ENCODE measurements at regions not wholly inside any gene's neighbourhood (a gene's known extent, or its start where the extent isn't known, plus 50 kb on each side); places are given as distances from the start of the nearest gene placed in this dataset.

GRCh38 chr7:11294218-11294617, 320.5 kb downstream of the PHF14 start:
- TF ChIP-seq, protein P1, sequence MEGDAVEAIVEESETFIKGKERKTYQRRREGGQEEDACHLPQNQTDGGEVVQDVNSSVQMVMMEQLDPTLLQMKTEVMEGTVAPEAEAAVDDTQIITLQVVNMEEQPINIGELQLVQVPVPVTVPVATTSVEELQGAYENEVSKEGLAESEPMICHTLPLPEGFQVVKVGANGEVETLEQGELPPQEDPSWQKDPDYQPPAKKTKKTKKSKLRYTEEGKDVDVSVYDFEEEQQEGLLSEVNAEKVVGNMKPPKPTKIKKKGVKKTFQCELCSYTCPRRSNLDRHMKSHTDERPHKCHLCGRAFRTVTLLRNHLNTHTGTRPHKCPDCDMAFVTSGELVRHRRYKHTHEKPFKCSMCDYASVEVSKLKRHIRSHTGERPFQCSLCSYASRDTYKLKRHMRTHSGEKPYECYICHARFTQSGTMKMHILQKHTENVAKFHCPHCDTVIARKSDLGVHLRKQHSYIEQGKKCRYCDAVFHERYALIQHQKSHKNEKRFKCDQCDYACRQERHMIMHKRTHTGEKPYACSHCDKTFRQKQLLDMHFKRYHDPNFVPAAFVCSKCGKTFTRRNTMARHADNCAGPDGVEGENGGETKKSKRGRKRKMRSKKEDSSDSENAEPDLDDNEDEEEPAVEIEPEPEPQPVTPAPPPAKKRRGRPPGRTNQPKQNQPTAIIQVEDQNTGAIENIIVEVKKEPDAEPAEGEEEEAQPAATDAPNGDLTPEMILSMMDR (IDR thresholded peaks at IDR 0.05; ENCODE audit: low read depth, low read length, missing input control): no peak
- TF ChIP-seq, protein P2, sequence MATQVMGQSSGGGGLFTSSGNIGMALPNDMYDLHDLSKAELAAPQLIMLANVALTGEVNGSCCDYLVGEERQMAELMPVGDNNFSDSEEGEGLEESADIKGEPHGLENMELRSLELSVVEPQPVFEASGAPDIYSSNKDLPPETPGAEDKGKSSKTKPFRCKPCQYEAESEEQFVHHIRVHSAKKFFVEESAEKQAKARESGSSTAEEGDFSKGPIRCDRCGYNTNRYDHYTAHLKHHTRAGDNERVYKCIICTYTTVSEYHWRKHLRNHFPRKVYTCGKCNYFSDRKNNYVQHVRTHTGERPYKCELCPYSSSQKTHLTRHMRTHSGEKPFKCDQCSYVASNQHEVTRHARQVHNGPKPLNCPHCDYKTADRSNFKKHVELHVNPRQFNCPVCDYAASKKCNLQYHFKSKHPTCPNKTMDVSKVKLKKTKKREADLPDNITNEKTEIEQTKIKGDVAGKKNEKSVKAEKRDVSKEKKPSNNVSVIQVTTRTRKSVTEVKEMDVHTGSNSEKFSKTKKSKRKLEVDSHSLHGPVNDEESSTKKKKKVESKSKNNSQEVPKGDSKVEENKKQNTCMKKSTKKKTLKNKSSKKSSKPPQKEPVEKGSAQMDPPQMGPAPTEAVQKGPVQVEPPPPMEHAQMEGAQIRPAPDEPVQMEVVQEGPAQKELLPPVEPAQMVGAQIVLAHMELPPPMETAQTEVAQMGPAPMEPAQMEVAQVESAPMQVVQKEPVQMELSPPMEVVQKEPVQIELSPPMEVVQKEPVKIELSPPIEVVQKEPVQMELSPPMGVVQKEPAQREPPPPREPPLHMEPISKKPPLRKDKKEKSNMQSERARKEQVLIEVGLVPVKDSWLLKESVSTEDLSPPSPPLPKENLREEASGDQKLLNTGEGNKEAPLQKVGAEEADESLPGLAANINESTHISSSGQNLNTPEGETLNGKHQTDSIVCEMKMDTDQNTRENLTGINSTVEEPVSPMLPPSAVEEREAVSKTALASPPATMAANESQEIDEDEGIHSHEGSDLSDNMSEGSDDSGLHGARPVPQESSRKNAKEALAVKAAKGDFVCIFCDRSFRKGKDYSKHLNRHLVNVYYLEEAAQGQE (IDR thresholded peaks at IDR 0.05): no peak
- no peak for TF ChIP-seq JUND (IDR thresholded peaks at IDR 0.05)
- TF ChIP-seq, protein P3, sequence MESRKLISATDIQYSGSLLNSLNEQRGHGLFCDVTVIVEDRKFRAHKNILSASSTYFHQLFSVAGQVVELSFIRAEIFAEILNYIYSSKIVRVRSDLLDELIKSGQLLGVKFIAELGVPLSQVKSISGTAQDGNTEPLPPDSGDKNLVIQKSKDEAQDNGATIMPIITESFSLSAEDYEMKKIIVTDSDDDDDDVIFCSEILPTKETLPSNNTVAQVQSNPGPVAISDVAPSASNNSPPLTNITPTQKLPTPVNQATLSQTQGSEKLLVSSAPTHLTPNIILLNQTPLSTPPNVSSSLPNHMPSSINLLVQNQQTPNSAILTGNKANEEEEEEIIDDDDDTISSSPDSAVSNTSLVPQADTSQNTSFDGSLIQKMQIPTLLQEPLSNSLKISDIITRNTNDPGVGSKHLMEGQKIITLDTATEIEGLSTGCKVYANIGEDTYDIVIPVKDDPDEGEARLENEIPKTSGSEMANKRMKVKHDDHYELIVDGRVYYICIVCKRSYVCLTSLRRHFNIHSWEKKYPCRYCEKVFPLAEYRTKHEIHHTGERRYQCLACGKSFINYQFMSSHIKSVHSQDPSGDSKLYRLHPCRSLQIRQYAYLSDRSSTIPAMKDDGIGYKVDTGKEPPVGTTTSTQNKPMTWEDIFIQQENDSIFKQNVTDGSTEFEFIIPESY (IDR thresholded peaks at IDR 0.05): no peak
- no peak for TF ChIP-seq YY1 (IDR thresholded peaks at IDR 0.05)
- no peak for TF ChIP-seq RAD21 (IDR thresholded peaks at IDR 0.05)
- no peak for TF ChIP-seq SP1 (IDR thresholded peaks at IDR 0.05)
- no peak for TF ChIP-seq GABPA (IDR thresholded peaks at IDR 0.05 in 1 of 2, conservative IDR thresholded peaks at IDR 0.05 in 1 of 2)
- no peak for TF ChIP-seq ATF3 (IDR thresholded peaks at IDR 0.05)

Measured in liver (tissue), 3 donors.